ENCODE measurements at regions not wholly inside any gene's neighbourhood (a gene's known extent, or its start where the extent isn't known, plus 50 kb on each side); places are given as distances from the start of the nearest gene placed in this dataset.

GRCh38 chr1:234886081-234886984, 242.3 kb downstream of the TOMM20 start:
- Histone ChIP-seq H3K27me3 (ENCODE audit: insufficient read depth) (no peaks in the 10 kb centered on the region), H3K4me1 (ENCODE audit: control insufficient read depth in 1 of 2, insufficient read depth in 2 of 2, low read depth in 1 of 2, low read length in 1 of 2) (peaks cover 0 to 2% of the 10 kb centered on the region in 2 experiments; a peak in 1 of 4 replicates), H2AFZ (ENCODE audit: low read depth) (no peak overlapping the region), H3K79me2 (ENCODE audit: insufficient read depth) (no peaks in the 10 kb centered on the region), H3K4me3 (ENCODE audit: low read depth in 2 of 2, low read length in 1 of 2) (no peak overlapping the region), H3K9me2 (no peaks in the 10 kb centered on the region), H3K27ac (ENCODE audit: low read depth in 2 of 2, low read length in 1 of 2) (no peak overlapping the region), H3K4me2 (no peak overlapping the region), H3K36me3 (replicated peaks in 1 of 2; ENCODE audit: control insufficient read depth in 1 of 2, insufficient read depth in 2 of 2, low read length in 1 of 2) (no peaks in the 10 kb centered on the region), H4K20me1 (ENCODE audit: insufficient read depth) (no peaks in the 10 kb centered on the region), H3K9ac (no peak overlapping the region), H3K9me3 (no peaks in the 10 kb centered on the region), H3F3A (replicated peaks; ENCODE audit: insufficient read depth) (no peaks in the 10 kb centered on the region)
- no peak for TF ChIP-seq ZBTB33 (IDR thresholded peaks at IDR 0.05; ENCODE audit: borderline replicate concordance, low read depth)
- TF ChIP-seq, protein P1, sequence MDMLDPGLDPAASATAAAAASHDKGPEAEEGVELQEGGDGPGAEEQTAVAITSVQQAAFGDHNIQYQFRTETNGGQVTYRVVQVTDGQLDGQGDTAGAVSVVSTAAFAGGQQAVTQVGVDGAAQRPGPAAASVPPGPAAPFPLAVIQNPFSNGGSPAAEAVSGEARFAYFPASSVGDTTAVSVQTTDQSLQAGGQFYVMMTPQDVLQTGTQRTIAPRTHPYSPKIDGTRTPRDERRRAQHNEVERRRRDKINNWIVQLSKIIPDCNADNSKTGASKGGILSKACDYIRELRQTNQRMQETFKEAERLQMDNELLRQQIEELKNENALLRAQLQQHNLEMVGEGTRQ (IDR thresholded peaks at IDR 0.05; ENCODE audit: borderline replicate concordance, low read depth, low read length) = no peak
- no peak for TF ChIP-seq CHD2 (IDR thresholded peaks at IDR 0.05; ENCODE audit: low read length, partially characterized antibody)
- TF ChIP-seq, protein P2, sequence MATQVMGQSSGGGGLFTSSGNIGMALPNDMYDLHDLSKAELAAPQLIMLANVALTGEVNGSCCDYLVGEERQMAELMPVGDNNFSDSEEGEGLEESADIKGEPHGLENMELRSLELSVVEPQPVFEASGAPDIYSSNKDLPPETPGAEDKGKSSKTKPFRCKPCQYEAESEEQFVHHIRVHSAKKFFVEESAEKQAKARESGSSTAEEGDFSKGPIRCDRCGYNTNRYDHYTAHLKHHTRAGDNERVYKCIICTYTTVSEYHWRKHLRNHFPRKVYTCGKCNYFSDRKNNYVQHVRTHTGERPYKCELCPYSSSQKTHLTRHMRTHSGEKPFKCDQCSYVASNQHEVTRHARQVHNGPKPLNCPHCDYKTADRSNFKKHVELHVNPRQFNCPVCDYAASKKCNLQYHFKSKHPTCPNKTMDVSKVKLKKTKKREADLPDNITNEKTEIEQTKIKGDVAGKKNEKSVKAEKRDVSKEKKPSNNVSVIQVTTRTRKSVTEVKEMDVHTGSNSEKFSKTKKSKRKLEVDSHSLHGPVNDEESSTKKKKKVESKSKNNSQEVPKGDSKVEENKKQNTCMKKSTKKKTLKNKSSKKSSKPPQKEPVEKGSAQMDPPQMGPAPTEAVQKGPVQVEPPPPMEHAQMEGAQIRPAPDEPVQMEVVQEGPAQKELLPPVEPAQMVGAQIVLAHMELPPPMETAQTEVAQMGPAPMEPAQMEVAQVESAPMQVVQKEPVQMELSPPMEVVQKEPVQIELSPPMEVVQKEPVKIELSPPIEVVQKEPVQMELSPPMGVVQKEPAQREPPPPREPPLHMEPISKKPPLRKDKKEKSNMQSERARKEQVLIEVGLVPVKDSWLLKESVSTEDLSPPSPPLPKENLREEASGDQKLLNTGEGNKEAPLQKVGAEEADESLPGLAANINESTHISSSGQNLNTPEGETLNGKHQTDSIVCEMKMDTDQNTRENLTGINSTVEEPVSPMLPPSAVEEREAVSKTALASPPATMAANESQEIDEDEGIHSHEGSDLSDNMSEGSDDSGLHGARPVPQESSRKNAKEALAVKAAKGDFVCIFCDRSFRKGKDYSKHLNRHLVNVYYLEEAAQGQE (IDR thresholded peaks at IDR 0.05; ENCODE audit: low read depth, low read length) = no peak
- no peak for TF ChIP-seq EZH2phosphoT487 (IDR thresholded peaks at IDR 0.05; ENCODE audit: borderline replicate concordance, low read depth)
- TF ChIP-seq SMC3 (IDR thresholded peaks at IDR 0.05; ENCODE audit: low read depth, low read length) = no peak
- no peak for TF ChIP-seq TEAD4 (IDR thresholded peaks at IDR 0.05; ENCODE audit: borderline replicate concordance, insufficient read depth)
- TF ChIP-seq, protein P3, sequence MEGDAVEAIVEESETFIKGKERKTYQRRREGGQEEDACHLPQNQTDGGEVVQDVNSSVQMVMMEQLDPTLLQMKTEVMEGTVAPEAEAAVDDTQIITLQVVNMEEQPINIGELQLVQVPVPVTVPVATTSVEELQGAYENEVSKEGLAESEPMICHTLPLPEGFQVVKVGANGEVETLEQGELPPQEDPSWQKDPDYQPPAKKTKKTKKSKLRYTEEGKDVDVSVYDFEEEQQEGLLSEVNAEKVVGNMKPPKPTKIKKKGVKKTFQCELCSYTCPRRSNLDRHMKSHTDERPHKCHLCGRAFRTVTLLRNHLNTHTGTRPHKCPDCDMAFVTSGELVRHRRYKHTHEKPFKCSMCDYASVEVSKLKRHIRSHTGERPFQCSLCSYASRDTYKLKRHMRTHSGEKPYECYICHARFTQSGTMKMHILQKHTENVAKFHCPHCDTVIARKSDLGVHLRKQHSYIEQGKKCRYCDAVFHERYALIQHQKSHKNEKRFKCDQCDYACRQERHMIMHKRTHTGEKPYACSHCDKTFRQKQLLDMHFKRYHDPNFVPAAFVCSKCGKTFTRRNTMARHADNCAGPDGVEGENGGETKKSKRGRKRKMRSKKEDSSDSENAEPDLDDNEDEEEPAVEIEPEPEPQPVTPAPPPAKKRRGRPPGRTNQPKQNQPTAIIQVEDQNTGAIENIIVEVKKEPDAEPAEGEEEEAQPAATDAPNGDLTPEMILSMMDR (IDR thresholded peaks at IDR 0.05) = no peak
- TF ChIP-seq GABPA (IDR thresholded peaks at IDR 0.05; ENCODE audit: low read depth) = no peak
- TF ChIP-seq, protein P4, sequence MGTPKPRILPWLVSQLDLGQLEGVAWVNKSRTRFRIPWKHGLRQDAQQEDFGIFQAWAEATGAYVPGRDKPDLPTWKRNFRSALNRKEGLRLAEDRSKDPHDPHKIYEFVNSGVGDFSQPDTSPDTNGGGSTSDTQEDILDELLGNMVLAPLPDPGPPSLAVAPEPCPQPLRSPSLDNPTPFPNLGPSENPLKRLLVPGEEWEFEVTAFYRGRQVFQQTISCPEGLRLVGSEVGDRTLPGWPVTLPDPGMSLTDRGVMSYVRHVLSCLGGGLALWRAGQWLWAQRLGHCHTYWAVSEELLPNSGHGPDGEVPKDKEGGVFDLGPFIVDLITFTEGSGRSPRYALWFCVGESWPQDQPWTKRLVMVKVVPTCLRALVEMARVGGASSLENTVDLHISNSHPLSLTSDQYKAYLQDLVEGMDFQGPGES (IDR thresholded peaks at IDR 0.05; ENCODE audit: low read depth, low read length) = no peak
- TF ChIP-seq NFIC (IDR thresholded peaks at IDR 0.05; ENCODE audit: borderline replicate concordance) = no peak
- TF ChIP-seq GATA2 (CRISPR knock-in tag; IDR thresholded peaks at IDR 0.05) = no peak
- no peak for TF ChIP-seq FOSL2 (IDR thresholded peaks at IDR 0.05; ENCODE audit: borderline replicate concordance, low read depth)
- no peak for TF ChIP-seq SIN3A (IDR thresholded peaks at IDR 0.05; ENCODE audit: borderline replicate concordance, low read depth, low read length)
- no peak for TF ChIP-seq POLR2AphosphoS5 (IDR thresholded peaks at IDR 0.05; ENCODE audit: low read depth, low read length)
- TF ChIP-seq, protein P5, sequence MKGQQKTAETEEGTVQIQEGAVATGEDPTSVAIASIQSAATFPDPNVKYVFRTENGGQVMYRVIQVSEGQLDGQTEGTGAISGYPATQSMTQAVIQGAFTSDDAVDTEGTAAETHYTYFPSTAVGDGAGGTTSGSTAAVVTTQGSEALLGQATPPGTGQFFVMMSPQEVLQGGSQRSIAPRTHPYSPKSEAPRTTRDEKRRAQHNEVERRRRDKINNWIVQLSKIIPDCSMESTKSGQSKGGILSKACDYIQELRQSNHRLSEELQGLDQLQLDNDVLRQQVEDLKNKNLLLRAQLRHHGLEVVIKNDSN (IDR thresholded peaks at IDR 0.05; ENCODE audit: borderline replicate concordance, low read depth) = no peak
- TF ChIP-seq TAF1 (IDR thresholded peaks at IDR 0.05; ENCODE audit: borderline replicate concordance, low read depth, low read length) = no peak
- DNase-seq = no peak
- 82% methylated on average over 15 of the region's 15 CpGs for WGBS (ENCODE audit: low lambda C conversion rate)
- ChIA-PET POLR2A (no interaction called here), CTCF (interaction anchor here (1.1 kb wide), 1 partner anchor 21 kb away, joined by 3 read pairs; no protein-coding TSS in a partner anchor)

Measured in SK-N-SH (cell line).